IMR-90 (cell line): ENCODE measurements at regions not wholly inside any gene's neighbourhood (a gene's known extent, or its start where the extent isn't known, plus 50 kb on each side); places are given as distances from the start of the nearest gene placed in this dataset.

ENCODE experiments used
- ATAC-seq: fragments of 200-7000 bp; cut with Tn5 transposase; 2 replicates; pipeline ENCODE4 v1.9.1; 2020; ENCODE audit warnings: low read depth, mild to moderate bottlenecking, moderate library complexity
- BruUV-seq: library from RNA; stranded (reverse); fragments of 400-500 nt; replicated peaks from 2 replicates; lab custom pipeline; 2021; lab: Mats Ljungman, UMichigan
- CTCF ChIA-PET: fragments of 300-600 bp; formaldehyde crosslinking; extraction: SDS; loops from one replicate; lab custom pipeline; 2021; ENCODE audit warnings: antibody characterized with exemption; lab: Yijun Ruan, JAX
- POLR2A ChIA-PET: fragments of 300-600 bp; sonication (Branson Sonifier 250); formaldehyde crosslinking; loops from one replicate; lab custom pipeline; 2022; ENCODE audit warnings: antibody characterized with exemption; ENCODE audit not compliant: unreplicated experiment; lab: Charles Lee
- DNase-seq: peaks from one replicate; pipeline ENCODE4 v3.0.0; 2013
- H2AFZ ChIP-seq: replicated peaks from 2 replicates; pipeline ENCODE3; 2013; ENCODE audit warnings: low read length, mild to moderate bottlenecking; ENCODE audit not compliant: poor library complexity
- H2AK5ac ChIP-seq: 2 replicates; pipeline ENCODE4 v1.6.1; 2013; ENCODE audit warnings: low read depth, low read length, inconsistent platforms
- H2AK9ac ChIP-seq: replicated peaks from 2 replicates; pipeline ENCODE3; 2013; ENCODE audit warnings: mild to moderate bottlenecking, low read depth, low read length, moderate library complexity; ENCODE audit not compliant: poor library complexity
- H2BK120ac ChIP-seq: 2 replicates; pipeline ENCODE4 v1.6.1; 2013; ENCODE audit warnings: low read depth, low read length, inconsistent platforms
- H2BK15ac ChIP-seq: 3 replicates; pipeline ENCODE4 v1.6.1; 2013; ENCODE audit warnings: low read depth, low read length, inconsistent platforms
- H2BK20ac ChIP-seq: 2 replicates; pipeline ENCODE4 v1.6.1; 2013; ENCODE audit warnings: low read depth, mild to moderate bottlenecking, inconsistent platforms, low read length, moderate library complexity
- H2BK5ac ChIP-seq: 2 replicates; pipeline ENCODE4 v1.6.1; 2013; ENCODE audit warnings: mild to moderate bottlenecking, low read depth, low read length, inconsistent platforms; ENCODE audit not compliant: poor library complexity, severe bottlenecking
- H3K14ac ChIP-seq: replicated peaks from 2 replicates; pipeline ENCODE4 v1.6.1; 2013; ENCODE audit warnings: low read depth, low read length, inconsistent platforms
- H3K18ac ChIP-seq: 2 replicates; pipeline ENCODE4 v1.6.1; 2013; ENCODE audit warnings: low read depth, low read length, control low read depth
- H3K23ac ChIP-seq: 2 replicates; pipeline ENCODE4 v1.6.1; 2013; ENCODE audit warnings: low read depth, low read length, inconsistent platforms
- H3K27ac ChIP-seq: 2 replicates; pipeline ENCODE4 v1.5.1; 2013; ENCODE audit warnings: mild to moderate bottlenecking, control low read depth, low read length; ENCODE audit not compliant: insufficient read depth
- H3K27me3 ChIP-seq: 2 replicates; pipeline ENCODE4 v1.6.1; 2013; ENCODE audit warnings: low read length; ENCODE audit not compliant: control insufficient read depth, insufficient read depth
- H3K36me3 ChIP-seq: 2 replicates; pipeline ENCODE4 v1.6.1; 2013; ENCODE audit warnings: low read length, mixed read lengths; ENCODE audit not compliant: control insufficient read depth, insufficient read depth
- H3K4ac ChIP-seq: 2 replicates; pipeline ENCODE4 v1.6.1; 2013; ENCODE audit warnings: low read depth, low read length, inconsistent platforms
- H3K4me1 ChIP-seq: 2 replicates; pipeline ENCODE4 v1.6.1; 2013; ENCODE audit warnings: low read length, mixed read lengths; ENCODE audit not compliant: control insufficient read depth, insufficient read depth
- H3K4me2 ChIP-seq: 2 replicates; pipeline ENCODE4 v1.6.1; 2013; ENCODE audit warnings: low read depth, mild to moderate bottlenecking, control low read depth, low read length, moderate library complexity
- H3K4me3 ChIP-seq: 2 replicates; pipeline ENCODE4 v1.5.1; 2013; ENCODE audit warnings: low read depth, mild to moderate bottlenecking, control low read depth, low read length, moderate library complexity; ENCODE audit not compliant: insufficient read depth
- H3K56ac ChIP-seq: 2 replicates; pipeline ENCODE4 v1.6.1; 2013; ENCODE audit warnings: low read length, inconsistent platforms; ENCODE audit not compliant: insufficient read depth; ENCODE audit errors: extremely low read depth
- H3K79me1 ChIP-seq, 2 experiments: 2 replicates each; pipeline ENCODE4 v1.6.1; 2013; ENCODE audit warnings: low read length in 2 of 2, inconsistent platforms in 1 of 2, low read depth in 1 of 2
- H3K9ac ChIP-seq: 2 replicates; pipeline ENCODE4 v1.6.1; 2013; ENCODE audit warnings: low read depth, low read length, control low read depth
- H3K9me1 ChIP-seq: 2 replicates; pipeline ENCODE4 v1.6.1; 2013; ENCODE audit warnings: low read length, inconsistent platforms; ENCODE audit not compliant: insufficient read depth
- H3K9me3 ChIP-seq: 2 replicates; pipeline ENCODE4 v1.6.1; 2013; ENCODE audit warnings: low read length; ENCODE audit not compliant: control insufficient read depth, insufficient read depth
- H4K20me1 ChIP-seq: 2 replicates; pipeline ENCODE4 v1.6.1; 2013; ENCODE audit warnings: low read length, inconsistent platforms; ENCODE audit not compliant: insufficient read depth
- H4K5ac ChIP-seq: 2 replicates; pipeline ENCODE4 v1.6.1; 2013; ENCODE audit warnings: mild to moderate bottlenecking, low read depth, low read length, control low read depth
- H4K8ac ChIP-seq, 2 experiments: 2 replicates each; pipeline ENCODE4 v1.6.1; 2013; ENCODE audit warnings: low read depth in 2 of 2, low read length in 2 of 2, control low read depth in 1 of 2, inconsistent platforms in 1 of 2
- H4K91ac ChIP-seq: 2 replicates; pipeline ENCODE4 v1.6.1; 2013; ENCODE audit warnings: low read depth, low read length, inconsistent platforms; ENCODE audit not compliant: insufficient read depth
- BHLHE40 ChIP-seq: fragments of 150-350 bp; IDR thresholded peaks from 2 replicates; pipeline ENCODE4 v1.6.1; 2016; ENCODE audit warnings: mild to moderate bottlenecking, low read depth, low read length
- CEBPB ChIP-seq: IDR thresholded peaks from 2 replicates; pipeline ENCODE4 v1.6.1; 2012; ENCODE audit warnings: low read depth, low read length, improper control_type of control experiment
- CHD1 ChIP-seq: IDR thresholded peaks from 2 replicates; pipeline ENCODE4 v1.6.1; 2012; ENCODE audit warnings: low read depth, low read length, improper control_type of control experiment
- FOS ChIP-seq: fragments of 150-350 bp; IDR thresholded peaks from 2 replicates; pipeline ENCODE4 v1.6.1; 2016; ENCODE audit warnings: low read depth, low read length
- MAFK ChIP-seq: IDR thresholded peaks from 2 replicates; pipeline ENCODE4 v1.6.1; 2012; ENCODE audit warnings: low read depth, low read length, improper control_type of control experiment
- MAZ ChIP-seq: IDR thresholded peaks from 2 replicates; pipeline ENCODE4 v1.6.1; 2012; ENCODE audit warnings: low read depth, mild to moderate bottlenecking, low read length, improper control_type of control experiment, moderate library complexity, borderline replicate concordance
- MXI1 ChIP-seq: IDR thresholded peaks from 2 replicates; pipeline ENCODE4 v1.6.1; 2012; ENCODE audit warnings: low read depth, mild to moderate bottlenecking, low read length, moderate library complexity, borderline replicate concordance
- NFE2L2 ChIP-seq: fragments of 150-350 bp; IDR thresholded peaks from 2 replicates; pipeline ENCODE4 v1.6.1; 2016; ENCODE audit warnings: low read depth, mild to moderate bottlenecking, low read length
- POLR2A ChIP-seq: IDR thresholded peaks from 2 replicates; pipeline ENCODE4 v1.6.1; 2012; ENCODE audit warnings: mild to moderate bottlenecking, low read depth, low read length
- RAD21 ChIP-seq: IDR thresholded peaks from 2 replicates; pipeline ENCODE4 v1.6.1; 2012; ENCODE audit warnings: low read length, improper control_type of control experiment
- RFX5 ChIP-seq: IDR thresholded peaks from 2 replicates; pipeline ENCODE4 v1.8.0; 2012; ENCODE audit warnings: low read depth, mild to moderate bottlenecking, low read length, moderate library complexity
- SMC3 ChIP-seq: fragments of 150-350 bp; IDR thresholded peaks from 2 replicates; pipeline ENCODE4 v1.6.1; 2016; ENCODE audit warnings: low read depth, mild to moderate bottlenecking, antibody characterized with exemption, low read length, moderate library complexity
- USF2 ChIP-seq: fragments of 150-350 bp; IDR thresholded peaks from 2 replicates; pipeline ENCODE4 v1.6.1; 2017; ENCODE audit warnings: mild to moderate bottlenecking, antibody characterized with exemption, low read length, low read depth
- WGBS, 2 experiments: methylation state at CpG; one replicate each; pipeline versions ENCODE4 v1.1.5 to v1.1.7; 2013; ENCODE audit warnings: missing lambda C conversion rate in 2 of 2; ENCODE audit not compliant: insufficient read length in 1 of 2; ENCODE audit errors: extremely low coverage in 2 of 2; 5-methylcytosine and 5-hydroxymethylcytosine counted together
- dilution Hi-C: fragments of 300-500 bp; cut with HindIII; formaldehyde crosslinking; loops from one replicate; pipeline ENCODE4 v1.14.3; 2018; ENCODE audit warnings: low sequenced_read_pairs; ENCODE audit not compliant: unreplicated experiment
- in situ Hi-C: fragments of 300-500 bp; cut with MboI; formaldehyde crosslinking; loops from 3 replicates; pipeline ENCODE4 v1.14.3; 2019; ENCODE audit warnings: low sequenced_read_pairs, inconsistent platforms, mixed read lengths
- intact Hi-C: fragments of 100-400 bp; cut with micrococcal nuclease; formaldehyde crosslinking; loops from 2 replicates; pipeline ENCODE4 v1.10.0; 2022

- intact Hi-C loops (loop anchor here (5.0 to 10.0 kb wide), 4 partner anchors 170 to 825 kb away; no protein-coding TSS in a partner anchor), in situ Hi-C loops (loop anchor here (10.0 to 25.0 kb wide), 2 partner anchors 1467 to 1855 kb away; partner anchors contain the start of gene EPHA4), dilution Hi-C loops (no loop called here)
- H3K27ac ChIP-seq, result no peak overlapping the region
- H3K23ac ChIP-seq, result no peak overlapping the region
- H3K56ac ChIP-seq, result no peak overlapping the region
- WGBS, 2 experiments, result no CpG with 5 or more reads among the region's 4 CpGs
- no peak overlapping the region for H2AK9ac ChIP-seq
- H2BK5ac ChIP-seq, result no peak overlapping the region
- ChIA-PET CTCF (interaction anchor here (0.6 kb wide), 1 partner anchor 11 kb away, joined by 3 read pairs; no protein-coding TSS in a partner anchor), POLR2A (no interaction called here)
- no peak overlapping the region for H3K9ac ChIP-seq
- no peaks in the 10 kb centered on the region for H4K20me1 ChIP-seq
- H3K9me3 ChIP-seq, result no peaks in the 10 kb centered on the region
- H4K91ac ChIP-seq, result no peak overlapping the region
- TF ChIP-seq FOS, result no peak
- no peak for TF ChIP-seq RFX5
- TF ChIP-seq USF2, result no peak
- TF ChIP-seq RAD21, result no peak
- no peak for TF ChIP-seq NFE2L2
- no peak for TF ChIP-seq CEBPB
- TF ChIP-seq MAZ, result no peak
- no peak for TF ChIP-seq BHLHE40
- TF ChIP-seq POLR2A, result no peak
- TF ChIP-seq MXI1, result no peak
- no peak for TF ChIP-seq CHD1
- no peak for TF ChIP-seq MAFK
- no peak for TF ChIP-seq SMC3
- no peak overlapping the region for H3K18ac ChIP-seq
- H2BK120ac ChIP-seq, result no peak overlapping the region
- no peak overlapping the region for H2AK5ac ChIP-seq
- no peak overlapping the region for H3K4me2 ChIP-seq
- H3K4ac ChIP-seq, result no peak overlapping the region; the same call in 1 of the 2 replicates
- H3K36me3 ChIP-seq, result no peaks in the 10 kb centered on the region
- H3K4me3 ChIP-seq, result no peak overlapping the region
- no peak overlapping the region for H3K14ac ChIP-seq
- no peak overlapping the region for H2BK20ac ChIP-seq
- H3K79me1 ChIP-seq, result no peaks in the 10 kb centered on the region
- DNase-seq, result peak; percentile 21
- no peak overlapping the region for H2AFZ ChIP-seq
- no peak overlapping the region for H4K8ac ChIP-seq
- H3K9me1 ChIP-seq, result no peaks in the 10 kb centered on the region
- no TSS peak for BruUV-seq
- H3K4me1 ChIP-seq, result peaks cover 3% of the 10 kb centered on the region
- no peak for ATAC-seq
- no peaks in the 10 kb centered on the region for H3K27me3 ChIP-seq
- no peak overlapping the region for H2BK15ac ChIP-seq
- peak overlapping the region; percentile 26; the same call in 1 of the 2 replicates for H4K5ac ChIP-seq
Observed at GRCh38 chr2:220107380-220107791, 480.0 kb downstream of the SLC4A3 start.
